ENCODE measurements at regions not wholly inside any gene's neighbourhood (a gene's known extent, or its start where the extent isn't known, plus 50 kb on each side); places are given as distances from the start of the nearest gene placed in this dataset.
"Not testable (repeated sequence)": the region's sequence is repeated elsewhere in the genome, so short reads cannot be mapped to it uniquely, and the experiment has no call there.

DNA sequence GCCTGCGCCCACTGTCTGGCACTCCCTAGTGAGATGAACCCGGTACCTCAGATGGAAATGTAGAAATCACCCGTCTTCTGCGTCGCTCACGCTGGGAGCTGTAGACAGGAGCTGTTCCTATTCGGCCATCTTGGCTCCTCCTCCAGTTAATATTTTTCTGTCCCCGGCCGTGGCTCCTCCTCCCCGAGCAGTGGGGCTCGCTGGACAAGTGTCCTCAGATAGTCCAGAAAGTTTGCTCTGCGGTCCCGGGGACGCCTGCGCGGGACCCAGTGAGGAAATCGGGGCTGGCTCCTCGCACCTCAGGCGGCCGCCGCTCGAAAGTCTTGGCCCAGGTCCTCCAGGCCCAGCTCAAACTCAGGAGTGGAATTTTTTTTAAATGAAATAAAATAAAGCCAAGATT lies 749.3 kb upstream of the CHORDC1 start:
- TF ChIP-seq, protein P1, sequence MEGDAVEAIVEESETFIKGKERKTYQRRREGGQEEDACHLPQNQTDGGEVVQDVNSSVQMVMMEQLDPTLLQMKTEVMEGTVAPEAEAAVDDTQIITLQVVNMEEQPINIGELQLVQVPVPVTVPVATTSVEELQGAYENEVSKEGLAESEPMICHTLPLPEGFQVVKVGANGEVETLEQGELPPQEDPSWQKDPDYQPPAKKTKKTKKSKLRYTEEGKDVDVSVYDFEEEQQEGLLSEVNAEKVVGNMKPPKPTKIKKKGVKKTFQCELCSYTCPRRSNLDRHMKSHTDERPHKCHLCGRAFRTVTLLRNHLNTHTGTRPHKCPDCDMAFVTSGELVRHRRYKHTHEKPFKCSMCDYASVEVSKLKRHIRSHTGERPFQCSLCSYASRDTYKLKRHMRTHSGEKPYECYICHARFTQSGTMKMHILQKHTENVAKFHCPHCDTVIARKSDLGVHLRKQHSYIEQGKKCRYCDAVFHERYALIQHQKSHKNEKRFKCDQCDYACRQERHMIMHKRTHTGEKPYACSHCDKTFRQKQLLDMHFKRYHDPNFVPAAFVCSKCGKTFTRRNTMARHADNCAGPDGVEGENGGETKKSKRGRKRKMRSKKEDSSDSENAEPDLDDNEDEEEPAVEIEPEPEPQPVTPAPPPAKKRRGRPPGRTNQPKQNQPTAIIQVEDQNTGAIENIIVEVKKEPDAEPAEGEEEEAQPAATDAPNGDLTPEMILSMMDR (IDR thresholded peaks at IDR 0.05 in 4 of 5, conservative IDR thresholded peaks at IDR 0.05 in 1 of 5), result not testable (repeated sequence)
- not testable (repeated sequence) for TF ChIP-seq POLR2A (IDR thresholded peaks at IDR 0.05)
